ENCODE measurements at regions not wholly inside any gene's neighbourhood (a gene's known extent, or its start where the extent isn't known, plus 50 kb on each side); places are given as distances from the start of the nearest gene placed in this dataset.

- peaks cover 0 to 3% (median 0%) of the 10 kb centered on the region in 3 donors for H3K27me3 Mint-ChIP-seq (ENCODE audit: low read depth in 3 of 3)
- peaks cover 4 to 7% of the 10 kb centered on the region in 2 donors for H3K36me3 Mint-ChIP-seq
- H3K36me3 ChIP-seq (replicated peaks in 1 of 2; ENCODE audit: control insufficient read depth in 1 of 2, insufficient read depth in 2 of 2, low read length in 2 of 2) = no peaks in the 10 kb centered on the region
- no peaks in the 10 kb centered on the region for H3K27me3 ChIP-seq (ENCODE audit: control insufficient read depth in 2 of 2, insufficient read depth in 2 of 2, low read length in 2 of 2)
- H3K27ac Mint-ChIP-seq = peak overlapping the region in 2 of 7 donors; percentile 49 to 58
- H3K79me2 ChIP-seq (ENCODE audit: insufficient read depth, low read length) = no peaks in the 10 kb centered on the region
- peaks cover 46% of the 10 kb centered on the region for H3K4me1 Mint-ChIP-seq
- intact Hi-C loops (cut with micrococcal nuclease) = no loop called here
- no peak for TF ChIP-seq CTCF (IDR thresholded peaks at IDR 0.05)
- H3K4me3 ChIP-seq (replicated peaks in 1 of 3; ENCODE audit: low read depth in 2 of 3, low read length in 3 of 3) = no peak overlapping the region
- no peak overlapping the region for H3K9ac ChIP-seq (ENCODE audit: insufficient read depth, low read length, poor library complexity, severe bottlenecking)
- no peak overlapping the region for H3K4me2 ChIP-seq (replicated peaks; ENCODE audit: extremely low read depth, low read length, poor library complexity, severe bottlenecking)
- no peak overlapping the region for H3K4me3 Mint-ChIP-seq
- no peak overlapping the region for H2AFZ ChIP-seq (ENCODE audit: insufficient read depth, low read depth, low read length, poor library complexity, severe bottlenecking)
- H3K9me3 ChIP-seq (replicated peaks in 1 of 2; ENCODE audit: control insufficient read depth in 1 of 2, insufficient read depth in 1 of 2, low read length in 2 of 2) = peaks cover 0 to 16% of the 10 kb centered on the region in 2 donors
- 100% methylated on average over 1 of the region's 4 CpGs for WGBS (ENCODE audit: insufficient coverage)
- peaks cover 44 to 50% of the 10 kb centered on the region in 2 donors for H3K4me1 ChIP-seq (ENCODE audit: control insufficient read depth in 1 of 2, insufficient read depth in 2 of 2, low read length in 2 of 2)
- H3K27ac ChIP-seq (ENCODE audit: low read depth in 1 of 2, low read length in 2 of 2) = no peak overlapping the region
- H4K20me1 ChIP-seq (ENCODE audit: insufficient read depth, low read length) = no peaks in the 10 kb centered on the region
- no peak for DNase-seq
- H3K9me3 Mint-ChIP-seq = peaks cover 6 to 17% (median 12%) of the 10 kb centered on the region in 7 donors
Measured at GRCh38 chr1:25113731-25114130, 118.6 kb downstream of the SYF2 start.

- intact Hi-C loops (cut with micrococcal nuclease) = no loop called here
- H3K9me3 ChIP-seq (replicated peaks in 1 of 2; ENCODE audit: control insufficient read depth in 1 of 2, insufficient read depth in 1 of 2, low read length in 2 of 2) = peaks cover 0 to 16% of the 10 kb centered on the region in 2 donors
- peaks cover 0 to 3% (median 0%) of the 10 kb centered on the region in 3 donors for H3K27me3 Mint-ChIP-seq (ENCODE audit: low read depth in 3 of 3)
- WGBS (ENCODE audit: insufficient coverage) = 60% methylated on average over 1 of the region's 3 CpGs
- no peaks in the 10 kb centered on the region for H3K79me2 ChIP-seq (ENCODE audit: insufficient read depth, low read length)
- H3K27ac Mint-ChIP-seq = peak overlapping the region; percentile 38 to 87 (median 72)
- no peak overlapping the region for H3K4me3 ChIP-seq (replicated peaks in 1 of 3; ENCODE audit: low read depth in 2 of 3, low read length in 3 of 3)
- H3K9me3 Mint-ChIP-seq = peaks cover 6 to 19% (median 13%) of the 10 kb centered on the region in 7 donors
- no peak overlapping the region for H2AFZ ChIP-seq (ENCODE audit: insufficient read depth, low read depth, low read length, poor library complexity, severe bottlenecking)
- H3K27ac ChIP-seq (ENCODE audit: low read depth in 1 of 2, low read length in 2 of 2) = peak overlapping the region; percentile 47 to 62
- peaks cover 43% of the 10 kb centered on the region for H3K4me1 Mint-ChIP-seq
- no peak overlapping the region for H3K9ac ChIP-seq (ENCODE audit: insufficient read depth, low read length, poor library complexity, severe bottlenecking)
- no peaks in the 10 kb centered on the region for H3K36me3 ChIP-seq (replicated peaks in 1 of 2; ENCODE audit: control insufficient read depth in 1 of 2, insufficient read depth in 2 of 2, low read length in 2 of 2)
- H3K4me1 ChIP-seq (ENCODE audit: control insufficient read depth in 1 of 2, insufficient read depth in 2 of 2, low read length in 2 of 2) = peaks cover 44 to 46% of the 10 kb centered on the region in 2 donors
- H3K4me3 Mint-ChIP-seq = peak overlapping the region in 1 of 2 donors; percentile 17
- H3K4me2 ChIP-seq (replicated peaks; ENCODE audit: extremely low read depth, low read length, poor library complexity, severe bottlenecking) = no peak overlapping the region
- H4K20me1 ChIP-seq (ENCODE audit: insufficient read depth, low read length) = no peaks in the 10 kb centered on the region
- no peak for TF ChIP-seq CTCF (IDR thresholded peaks at IDR 0.05)
- H3K36me3 Mint-ChIP-seq = peaks cover 4 to 7% of the 10 kb centered on the region in 2 donors
- peak; percentile 28 to 68 (median 61) for DNase-seq
- no peaks in the 10 kb centered on the region for H3K27me3 ChIP-seq (ENCODE audit: control insufficient read depth in 2 of 2, insufficient read depth in 2 of 2, low read length in 2 of 2)
Measured at GRCh38 chr1:25113086-25113485, 119.2 kb downstream of the SYF2 start.
